ENCODE measurements at regions not wholly inside any gene's neighbourhood (a gene's known extent, or its start where the extent isn't known, plus 50 kb on each side); places are given as distances from the start of the nearest gene placed in this dataset.

- no peak overlapping the region for H4K91ac ChIP-seq (replicated peaks; ENCODE audit: insufficient read length, low read length)
- H2BK12ac ChIP-seq (ENCODE audit: low read depth, low read length) = no peak overlapping the region
- FAIRE-seq (no peak), DNase-seq (ENCODE audit: low read depth in 1 of 2, low spot score in 2 of 2) (no peak)
- H3K79me2 ChIP-seq (ENCODE audit: control insufficient read depth in 1 of 2, insufficient read depth in 2 of 2, low read length in 2 of 2) = no peaks in the 10 kb centered on the region
- no peaks in the 10 kb centered on the region for H3K9me3 ChIP-seq (ENCODE audit: insufficient read depth in 2 of 2, low read depth in 1 of 2, low read length in 1 of 2)
- ChIA-PET CTCF (ENCODE audit: partially characterized antibody) (no interaction called here), POLR2A (ENCODE audit: partially characterized antibody) (no interaction called here)
- H3K56ac ChIP-seq (replicated peaks; ENCODE audit: insufficient read length, low read depth, low read length) = no peak overlapping the region
- no peak overlapping the region for H3K18ac ChIP-seq (ENCODE audit: extremely low read depth, low read length)
- no peak overlapping the region for H2AFZ ChIP-seq (ENCODE audit: low read length)
- H3K27me3 ChIP-seq (replicated peaks in 1 of 4; ENCODE audit: control insufficient read depth in 3 of 4, extremely low read depth in 1 of 4, insufficient read depth in 3 of 4, low read length in 3 of 4) = no peaks in the 10 kb centered on the region
- H3K4me2 ChIP-seq (ENCODE audit: insufficient read depth in 1 of 2, low read depth in 2 of 2, low read length in 2 of 2) = no peak overlapping the region
- H3K23ac ChIP-seq (ENCODE audit: insufficient read length) = no peak overlapping the region
- no peaks in the 10 kb centered on the region for H4K20me1 ChIP-seq (replicated peaks in 1 of 2; ENCODE audit: control insufficient read depth in 1 of 2, insufficient read depth in 2 of 2, low read length in 2 of 2)
- H2BK15ac ChIP-seq (ENCODE audit: low read length) = no peak overlapping the region
- H3K4me1 ChIP-seq (replicated peaks in 1 of 4; ENCODE audit: control insufficient read depth in 3 of 4, insufficient read depth in 4 of 4, low read length in 3 of 4) = no peaks in the 10 kb centered on the region; a peak in 2 of 7 replicates
- no peak overlapping the region for H3K9ac ChIP-seq (replicated peaks in 1 of 4; ENCODE audit: extremely low read depth in 1 of 4, low read depth in 3 of 4, low read length in 3 of 4)
- no peak overlapping the region for H2BK20ac ChIP-seq (ENCODE audit: low read length)
- no peak overlapping the region for H2AK5ac ChIP-seq (ENCODE audit: low read depth, low read length)
- H3K36me3 ChIP-seq (ENCODE audit: control insufficient read depth in 2 of 4, insufficient read depth in 4 of 4, low read length in 3 of 4) = no peaks in the 10 kb centered on the region
- H2BK5ac ChIP-seq (ENCODE audit: low read depth, low read length) = no peak overlapping the region
- WGBS, 2 experiments (ENCODE audit: extremely low coverage in 1 of 2, insufficient coverage in 1 of 2, insufficient read length in 1 of 2, insufficient replicate concordance in 2 of 2, low coverage in 1 of 2, low lambda C conversion rate in 2 of 2, missing lambda C conversion rate in 1 of 2) = 95 to 100% methylated on average over 1 of the region's 1 CpG
- H3K4ac ChIP-seq (replicated peaks; ENCODE audit: insufficient read length, low read depth, low read length) = no peak overlapping the region
- H2BK120ac ChIP-seq (replicated peaks; ENCODE audit: low read depth, low read length) = no peak overlapping the region
- H3K79me1 ChIP-seq (ENCODE audit: low read depth, low read length) = no peaks in the 10 kb centered on the region
- H3K23me2 ChIP-seq (ENCODE audit: low read depth, low read length) = no peaks in the 10 kb centered on the region
- H4K5ac ChIP-seq (ENCODE audit: insufficient read length, low read depth, low read length) = no peak overlapping the region
- H3K4me3 ChIP-seq (ENCODE audit: extremely low read depth in 1 of 4, insufficient read depth in 2 of 4, low read depth in 3 of 4, low read length in 4 of 4) = no peak overlapping the region
- no peak overlapping the region for H4K8ac ChIP-seq (ENCODE audit: extremely low read depth, insufficient read depth, low read length)
- H3K14ac ChIP-seq (ENCODE audit: insufficient read length) = no peak overlapping the region
- no peak overlapping the region for H3K27ac ChIP-seq (ENCODE audit: low read depth, low read length)
- TF ChIP-seq NRF1 (IDR thresholded peaks at IDR 0.05; ENCODE audit: low read depth, low read length) (no peak), PHF8 (conservative IDR thresholded peaks at IDR 0.05; ENCODE audit: low read depth, low read length) (no peak), CREB1 (IDR thresholded peaks at IDR 0.05) (no peak), TAF7 (optimal IDR thresholded peaks at IDR 0.05; ENCODE audit: borderline replicate concordance, low read depth, low read length) (no peak), EZH2 (IDR thresholded peaks at IDR 0.05; ENCODE audit: low read depth, low read length, severe bottlenecking) (no peak), BCL11A (IDR thresholded peaks at IDR 0.05; ENCODE audit: low read depth in 2 of 2, low read length in 2 of 2) (no peak), KDM4A (IDR thresholded peaks at IDR 0.05; ENCODE audit: low read depth, low read length, severe bottlenecking) (no peak), TCF12 (IDR thresholded peaks at IDR 0.05; ENCODE audit: low read depth, low read length) (no peak)
- TF ChIP-seq, protein P1, sequence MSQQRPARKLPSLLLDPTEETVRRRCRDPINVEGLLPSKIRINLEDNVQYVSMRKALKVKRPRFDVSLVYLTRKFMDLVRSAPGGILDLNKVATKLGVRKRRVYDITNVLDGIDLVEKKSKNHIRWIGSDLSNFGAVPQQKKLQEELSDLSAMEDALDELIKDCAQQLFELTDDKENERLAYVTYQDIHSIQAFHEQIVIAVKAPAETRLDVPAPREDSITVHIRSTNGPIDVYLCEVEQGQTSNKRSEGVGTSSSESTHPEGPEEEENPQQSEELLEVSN (IDR thresholded peaks at IDR 0.05) = no peak
These were observed 161.4 kb upstream of the ZNF462 start for GRCh38 chr9:106701611-106702010.

All from H1 (cell line).